ENCODE measurements at regions not wholly inside any gene's neighbourhood (a gene's known extent, or its start where the extent isn't known, plus 50 kb on each side); places are given as distances from the start of the nearest gene placed in this dataset.

DNA sequence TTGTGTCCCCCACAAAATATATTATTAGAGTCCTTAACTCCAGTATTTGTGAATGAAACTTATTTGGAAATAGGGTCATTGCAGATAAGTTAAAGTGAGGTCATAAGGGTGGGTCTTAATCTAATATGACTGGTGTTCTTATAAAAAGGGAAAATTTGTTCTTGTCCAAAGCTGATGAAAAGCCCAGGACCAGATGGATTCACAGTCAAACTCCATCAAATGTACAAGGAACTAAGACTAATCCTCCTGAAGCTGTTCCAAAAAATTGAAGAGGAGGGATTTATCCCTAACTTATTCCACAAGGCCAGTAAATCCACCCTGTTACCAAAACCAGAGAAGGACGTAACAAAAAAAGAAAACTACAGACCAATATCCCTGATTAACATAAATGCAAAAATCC is 56.4 kb upstream of the SLIT3 start:
- POLR2A ChIA-PET (ENCODE audit: partially characterized antibody), result no interaction called here
- no peak overlapping the region for H3K4ac ChIP-seq (replicated peaks; ENCODE audit: insufficient read length, low read depth, low read length)
- CTCF ChIA-PET (ENCODE audit: partially characterized antibody), result no interaction called here
- no peak overlapping the region for H3K14ac ChIP-seq (ENCODE audit: insufficient read length)
- no peak overlapping the region for H2BK120ac ChIP-seq (replicated peaks; ENCODE audit: low read depth, low read length)
- H3K23ac ChIP-seq (ENCODE audit: insufficient read length), result no peak overlapping the region
- H3K4me2 ChIP-seq (ENCODE audit: insufficient read depth in 1 of 2, low read depth in 2 of 2, low read length in 2 of 2), result no peak overlapping the region
- DNase-seq (ENCODE audit: low read depth in 1 of 2, low spot score in 2 of 2), result no peak
- no peak overlapping the region for H3K4me3 ChIP-seq (ENCODE audit: extremely low read depth in 1 of 4, insufficient read depth in 2 of 4, low read depth in 3 of 4, low read length in 4 of 4)
- 92% methylated on average over 1 of the region's 1 CpG; no CpG with 5 or more reads in 1 of the 2 experiments for WGBS, 2 experiments (ENCODE audit: extremely low coverage in 1 of 2, insufficient coverage in 1 of 2, insufficient read length in 1 of 2, insufficient replicate concordance in 2 of 2, low coverage in 1 of 2, low lambda C conversion rate in 2 of 2, missing lambda C conversion rate in 1 of 2)
- no peak for FAIRE-seq
- no peak overlapping the region for H2BK20ac ChIP-seq (ENCODE audit: low read length)
- no peak overlapping the region for H2AK5ac ChIP-seq (ENCODE audit: low read depth, low read length)
- H3K18ac ChIP-seq (ENCODE audit: extremely low read depth, low read length), result no peak overlapping the region
- H3K27me3 ChIP-seq (replicated peaks in 1 of 4; ENCODE audit: control insufficient read depth in 3 of 4, extremely low read depth in 1 of 4, insufficient read depth in 3 of 4, low read length in 3 of 4), result no peaks in the 10 kb centered on the region
- H4K8ac ChIP-seq (ENCODE audit: extremely low read depth, insufficient read depth, low read length), result no peak overlapping the region
- H3K79me1 ChIP-seq (ENCODE audit: low read depth, low read length), result no peaks in the 10 kb centered on the region
- H3K79me2 ChIP-seq (ENCODE audit: control insufficient read depth in 1 of 2, insufficient read depth in 2 of 2, low read length in 2 of 2), result no peaks in the 10 kb centered on the region
- no peak overlapping the region for H2AFZ ChIP-seq (ENCODE audit: low read length)
- no peaks in the 10 kb centered on the region for H3K36me3 ChIP-seq (ENCODE audit: control insufficient read depth in 2 of 4, insufficient read depth in 4 of 4, low read length in 3 of 4)
- H2BK5ac ChIP-seq (ENCODE audit: low read depth, low read length), result no peak overlapping the region
- H3K23me2 ChIP-seq (ENCODE audit: low read depth, low read length), result no peaks in the 10 kb centered on the region
- no peak overlapping the region for H3K27ac ChIP-seq (ENCODE audit: low read depth, low read length)
- no peak overlapping the region for H3K9ac ChIP-seq (replicated peaks in 1 of 4; ENCODE audit: extremely low read depth in 1 of 4, low read depth in 3 of 4, low read length in 3 of 4)
- no peak overlapping the region for H2BK12ac ChIP-seq (ENCODE audit: low read depth, low read length)
- no peaks in the 10 kb centered on the region for H3K4me1 ChIP-seq (replicated peaks in 1 of 4; ENCODE audit: control insufficient read depth in 3 of 4, insufficient read depth in 4 of 4, low read length in 3 of 4)
- H3K9me3 ChIP-seq (ENCODE audit: insufficient read depth in 2 of 2, low read depth in 1 of 2, low read length in 1 of 2), result no peaks in the 10 kb centered on the region
- H4K20me1 ChIP-seq (replicated peaks in 1 of 2; ENCODE audit: control insufficient read depth in 1 of 2, insufficient read depth in 2 of 2, low read length in 2 of 2), result no peaks in the 10 kb centered on the region
- no peak overlapping the region for H2BK15ac ChIP-seq (ENCODE audit: low read length)
- H3K56ac ChIP-seq (replicated peaks; ENCODE audit: insufficient read length, low read depth, low read length), result no peak overlapping the region
- H4K5ac ChIP-seq (ENCODE audit: insufficient read length, low read depth, low read length), result no peak overlapping the region
- H4K91ac ChIP-seq (replicated peaks; ENCODE audit: insufficient read length, low read length), result no peak overlapping the region
- TF ChIP-seq SRF (IDR thresholded peaks at IDR 0.05; ENCODE audit: low read depth, low read length) (no peak), SIN3A (conservative IDR thresholded peaks at IDR 0.05 in 1 of 2, IDR thresholded peaks at IDR 0.05 in 1 of 2; ENCODE audit: low read depth in 1 of 2, low read length in 2 of 2) (no peak), KDM5A (IDR thresholded peaks at IDR 0.05; ENCODE audit: low read length) (no peak), SUZ12 (IDR thresholded peaks at IDR 0.05; ENCODE audit: low read length) (no peak), SIX5 (IDR thresholded peaks at IDR 0.05; ENCODE audit: low read depth, low read length) (no peak), PHF8 (conservative IDR thresholded peaks at IDR 0.05; ENCODE audit: low read depth, low read length) (no peak), SP2 (IDR thresholded peaks at IDR 0.05; ENCODE audit: low read length) (no peak), CBX8 (IDR thresholded peaks at IDR 0.05; ENCODE audit: borderline replicate concordance, low read depth, low read length) (no peak)

Measured in H1 (cell line).